Adrenal gland (tissue), 5 donors: ENCODE measurements at regions not wholly inside any gene's neighbourhood (a gene's known extent, or its start where the extent isn't known, plus 50 kb on each side); places are given as distances from the start of the nearest gene placed in this dataset.

Experiments used
- CTCF ChIP-seq, 6 experiments: fragments of 450-650 bp in 4 of 6; fragments of 200-600 bp in 2 of 6; sonication (generic) in 1 of 6; IDR thresholded peaks; 1 replicate in 5 of 6; 2 replicates in 1 of 6; pipeline versions ENCODE4 v1.5.1 to v1.8.0; 2016 to 2021; ENCODE audit warnings: antibody characterized with exemption in 6 of 6, mild to moderate bottlenecking in 2 of 6, moderate library complexity in 1 of 6
- POLR2A ChIP-seq, 2 donors: fragments of 450-650 bp; IDR thresholded peaks; one replicate each; pipeline ENCODE4 v1.6.1; 2017; ENCODE audit warnings: antibody characterized with exemption in 2 of 2, mild to moderate bottlenecking in 2 of 2, moderate library complexity in 1 of 2
- donor health status: DM: no; HTN: no; CAD: no.

GRCh38 chr20:40049854-40050253 is 639.2 kb downstream of the MAFB start:
- TF ChIP-seq CTCF (IDR thresholded peaks at IDR 0.05) = no peak
- no peak for TF ChIP-seq POLR2A (IDR thresholded peaks at IDR 0.05)
